Stimulated activated CD4-positive, alpha-beta T cell treated with anti-CD3 and anti-CD28 coated beads, TNF-alpha, amount 100 ng/mL, for 1 hour (primary cell): ENCODE measurements at regions not wholly inside any gene's neighbourhood (a gene's known extent, or its start where the extent isn't known, plus 50 kb on each side); places are given as distances from the start of the nearest gene placed in this dataset.
"Not testable (repeated sequence)": the region's sequence is repeated elsewhere in the genome, so short reads cannot be mapped to it uniquely, and the experiment has no call there.

Experiments
- DNase-seq, 3 donors: peaks; one replicate each; pipeline ENCODE4 v3.0.0-alpha.2; 2020; ENCODE audit warnings: low read depth in 3 of 3, low spot score in 1 of 3

- not testable (repeated sequence) for DNase-seq
These were observed 125.6 kb downstream of the ZNF281 start for GRCh38 chr1:200284236-200284635.

DNA sequence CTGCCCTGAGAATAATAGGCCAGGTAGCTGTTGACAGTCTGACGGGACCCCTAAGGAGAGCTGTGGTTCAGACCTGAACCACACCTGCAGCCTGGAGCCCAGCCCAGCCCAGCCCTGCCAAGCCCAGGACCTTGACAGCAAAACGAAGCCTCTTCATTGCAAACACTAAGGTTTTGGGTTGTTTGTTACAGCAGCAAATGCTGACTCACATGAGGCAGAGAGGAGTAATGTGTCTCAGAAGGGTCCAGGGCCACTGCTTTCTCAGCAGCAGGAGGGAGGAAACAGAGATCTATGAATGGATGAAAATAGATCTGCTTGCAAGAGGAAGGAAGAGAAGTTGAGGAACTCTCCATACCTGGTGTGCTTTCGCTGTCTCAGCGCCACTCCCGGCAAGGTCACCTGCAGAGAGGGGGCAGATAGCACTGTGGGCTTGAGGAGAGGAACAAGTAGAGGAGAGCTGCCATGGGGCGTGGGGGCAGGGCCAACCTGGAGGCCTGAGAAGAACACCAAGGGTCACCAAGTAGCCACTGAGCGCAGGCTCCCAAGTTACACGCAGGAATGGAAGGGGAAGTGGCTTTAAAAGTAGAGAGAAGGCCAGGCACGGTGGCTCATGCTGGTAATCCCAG is 127.2 kb downstream of the ZNF281 start:
- DNase-seq, result no peak

DNA sequence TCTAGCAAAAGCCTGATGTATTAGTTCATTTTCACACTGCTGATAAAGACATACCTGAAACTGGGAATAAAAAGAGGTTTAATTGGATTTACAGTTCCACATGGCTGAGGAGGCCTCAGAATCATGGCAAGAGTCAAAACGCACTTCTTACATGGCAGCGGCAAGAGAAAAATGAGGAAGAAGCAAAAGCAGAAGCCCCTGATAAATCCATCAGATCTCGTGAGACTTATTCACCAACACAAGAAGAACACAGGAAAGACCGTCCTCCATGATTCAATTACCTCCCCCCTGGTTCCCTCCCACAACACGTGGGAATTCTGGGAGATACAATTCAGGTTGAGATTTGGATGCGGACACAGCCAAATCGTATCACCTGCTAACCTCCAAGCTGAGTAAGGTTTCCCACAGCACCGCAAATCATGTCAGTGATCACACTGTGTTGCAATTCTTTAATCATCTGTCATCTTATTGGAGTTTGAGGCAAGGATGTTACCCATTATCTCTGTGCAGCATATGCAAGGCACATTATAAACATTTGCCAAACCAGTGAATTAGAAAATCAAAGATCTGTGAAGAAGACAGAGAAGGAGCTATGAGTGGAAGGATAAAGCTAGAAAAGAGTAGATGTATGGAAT is 128.5 kb downstream of the ZNF281 start:
- DNase-seq, result no peak

GRCh38 chr1:200279810-200280411 is 129.9 kb downstream of the ZNF281 start:
- no peak for DNase-seq

- DNase-seq, result no peak
These were observed 133.9 kb downstream of the ZNF281 start for GRCh38 chr1:200275816-200276453.

DNA sequence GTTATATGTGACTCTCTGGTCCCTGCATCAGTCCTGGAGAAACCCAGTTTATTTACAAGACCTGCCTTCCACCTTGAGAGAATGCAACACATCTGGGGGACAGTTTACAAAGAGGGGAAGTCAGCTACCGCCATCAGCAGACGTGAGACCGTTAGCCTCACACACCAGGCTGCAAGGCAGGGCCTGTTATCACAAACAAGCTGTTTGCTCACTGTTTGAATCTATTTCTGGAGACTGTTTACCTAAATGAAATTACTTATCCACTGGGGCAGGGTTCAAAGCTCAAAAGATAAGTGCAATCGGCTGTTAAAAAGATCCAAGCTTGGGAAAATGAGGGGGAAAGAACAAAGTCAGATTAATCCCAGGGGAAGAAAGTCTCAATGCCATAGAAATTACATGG is 134.4 kb downstream of the ZNF281 start:
- DNase-seq, result no peak

- DNase-seq, result no peak
These were observed 135.7 kb downstream of the ZNF281 start for GRCh38 chr1:200274116-200274515.

- DNase-seq, result no peak
These were observed 137.3 kb downstream of the ZNF281 start for GRCh38 chr1:200272481-200273068.

- DNase-seq, result no peak
These were observed 140.6 kb downstream of the ZNF281 start for GRCh38 chr1:200269256-200269655.

GRCh38 chr1:200267937-200268336 is 141.9 kb downstream of the ZNF281 start:
- DNase-seq, result no peak

DNA sequence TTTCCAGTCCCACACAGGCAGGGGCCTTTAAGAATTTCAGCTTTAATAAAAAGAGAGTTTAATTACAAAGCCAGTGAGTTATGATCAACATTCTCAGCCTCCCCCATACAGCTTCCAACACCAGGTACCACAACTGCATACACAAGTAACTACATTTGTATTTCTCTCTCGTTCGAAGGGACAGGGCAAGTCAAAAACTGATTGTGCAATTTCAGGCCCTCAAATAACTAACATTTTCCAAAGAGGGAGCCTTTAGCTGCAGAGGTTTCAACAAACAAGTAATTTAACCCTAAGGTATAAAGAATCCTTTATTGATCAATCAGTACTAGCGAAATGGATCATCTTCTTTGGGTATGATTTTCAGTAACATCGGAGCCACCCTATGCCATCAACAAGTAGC is 142.4 kb downstream of the ZNF281 start:
- no peak for DNase-seq

- DNase-seq, result no peak
These were observed 143.0 kb downstream of the ZNF281 start for GRCh38 chr1:200266871-200267270.

DNA sequence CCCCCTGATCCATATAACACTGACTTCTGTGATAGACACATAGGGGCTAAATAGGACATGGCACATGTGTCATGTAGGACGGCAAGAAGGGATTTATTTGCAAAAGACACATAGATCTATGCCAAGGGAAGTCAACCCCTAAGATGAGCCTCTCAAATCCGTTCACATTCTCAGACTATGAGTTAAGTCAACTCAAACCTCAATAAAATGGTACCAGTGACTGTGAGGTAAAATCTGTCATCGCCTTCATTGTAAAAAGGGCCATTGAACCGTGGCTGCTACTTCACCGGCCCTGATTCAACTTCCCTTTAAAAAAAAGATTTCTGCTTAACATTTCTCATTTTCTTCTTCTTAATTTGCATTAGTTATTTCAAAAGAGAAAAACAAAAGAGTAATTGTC is 144.0 kb downstream of the ZNF281 start:
- no peak for DNase-seq

- no peak for DNase-seq
These were observed 144.7 kb downstream of the ZNF281 start for GRCh38 chr1:200265104-200265503.

GRCh38 chr1:200263203-200263602 is 146.6 kb downstream of the ZNF281 start:
- no peak for DNase-seq

DNA sequence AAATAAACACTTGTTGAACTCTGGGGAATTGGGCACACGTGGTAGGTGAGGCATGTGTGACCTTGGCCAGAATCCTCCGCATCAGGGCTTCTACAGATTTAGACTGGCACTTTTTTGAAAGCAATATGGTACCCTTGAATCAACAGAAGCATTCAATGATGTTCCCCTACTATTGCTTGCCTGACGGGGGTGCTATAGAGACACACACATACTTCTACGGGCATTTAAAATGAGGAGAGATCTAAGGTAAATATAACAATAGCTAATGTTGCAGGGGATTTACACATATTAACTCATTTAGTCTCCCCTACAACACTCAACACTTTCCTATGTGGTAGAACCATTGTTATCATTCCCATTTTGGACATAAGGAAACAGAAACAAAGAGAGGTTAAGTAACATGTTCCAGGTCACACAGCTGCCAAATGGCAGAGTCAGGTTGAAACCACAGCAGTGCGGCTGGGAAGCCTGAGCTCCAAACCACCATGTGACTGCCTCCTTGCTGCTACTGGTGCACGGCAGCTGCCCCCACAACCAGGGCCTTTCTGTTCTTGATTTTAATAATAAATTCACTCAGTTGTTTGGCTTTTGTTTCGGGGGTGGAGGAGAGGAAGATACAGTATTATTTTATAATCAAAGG is 147.4 kb downstream of the ZNF281 start:
- no peak for DNase-seq

- no peak for DNase-seq
These were observed 149.1 kb downstream of the ZNF281 start for GRCh38 chr1:200260597-200261335.

- DNase-seq, result no peak
These were observed 151.1 kb downstream of the ZNF281 start for GRCh38 chr1:200258447-200259375.

GRCh38 chr1:200257235-200257634 is 152.6 kb downstream of the ZNF281 start:
- no peak for DNase-seq

DNA sequence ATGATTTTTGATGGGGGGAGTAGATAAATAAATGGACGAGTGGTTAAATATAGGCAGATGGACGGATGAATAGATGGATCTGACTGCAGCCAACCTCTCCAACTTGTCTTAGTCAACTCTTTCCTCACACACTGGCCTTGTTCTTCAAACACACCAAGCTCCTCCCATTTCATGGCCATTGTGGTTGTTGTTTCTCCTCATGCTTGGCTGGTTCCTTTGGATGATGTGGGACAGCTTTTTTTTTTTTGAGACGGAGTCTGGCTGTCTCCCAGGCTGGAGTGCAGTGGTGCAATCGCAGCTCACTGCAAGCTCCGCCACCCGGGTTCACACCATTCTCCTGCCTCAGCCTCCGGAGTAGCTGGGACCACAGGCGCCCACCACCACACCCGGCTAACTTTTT is 155.2 kb downstream of the ZNF281 start:
- not testable (repeated sequence) for DNase-seq
